Thyroid gland (tissue), 4 donors: ENCODE measurements at regions not wholly inside any gene's neighbourhood (a gene's known extent, or its start where the extent isn't known, plus 50 kb on each side); places are given as distances from the start of the nearest gene placed in this dataset.

Experiments used
- POLR2A ChIP-seq, 2 donors: fragments of 450-650 bp; IDR thresholded peaks; one replicate each; pipeline ENCODE4 v1.6.1; 2017; ENCODE audit warnings: antibody characterized with exemption in 2 of 2, mild to moderate bottlenecking in 2 of 2, moderate library complexity in 1 of 2
- TF ChIP-seq, protein P1 (sequence below), 6 experiments: fragments of 200-600 bp in 3 of 6; fragments of 450-650 bp in 3 of 6; sonication (generic) in 3 of 6; IDR thresholded peaks; one replicate each; pipeline ENCODE4 v1.5.1; 2016 to 2019; ENCODE audit warnings: antibody characterized with exemption in 6 of 6, mild to moderate bottlenecking in 2 of 6, inconsistent platforms in 1 of 6, moderate library complexity in 1 of 6

- TF ChIP-seq, protein P1, sequence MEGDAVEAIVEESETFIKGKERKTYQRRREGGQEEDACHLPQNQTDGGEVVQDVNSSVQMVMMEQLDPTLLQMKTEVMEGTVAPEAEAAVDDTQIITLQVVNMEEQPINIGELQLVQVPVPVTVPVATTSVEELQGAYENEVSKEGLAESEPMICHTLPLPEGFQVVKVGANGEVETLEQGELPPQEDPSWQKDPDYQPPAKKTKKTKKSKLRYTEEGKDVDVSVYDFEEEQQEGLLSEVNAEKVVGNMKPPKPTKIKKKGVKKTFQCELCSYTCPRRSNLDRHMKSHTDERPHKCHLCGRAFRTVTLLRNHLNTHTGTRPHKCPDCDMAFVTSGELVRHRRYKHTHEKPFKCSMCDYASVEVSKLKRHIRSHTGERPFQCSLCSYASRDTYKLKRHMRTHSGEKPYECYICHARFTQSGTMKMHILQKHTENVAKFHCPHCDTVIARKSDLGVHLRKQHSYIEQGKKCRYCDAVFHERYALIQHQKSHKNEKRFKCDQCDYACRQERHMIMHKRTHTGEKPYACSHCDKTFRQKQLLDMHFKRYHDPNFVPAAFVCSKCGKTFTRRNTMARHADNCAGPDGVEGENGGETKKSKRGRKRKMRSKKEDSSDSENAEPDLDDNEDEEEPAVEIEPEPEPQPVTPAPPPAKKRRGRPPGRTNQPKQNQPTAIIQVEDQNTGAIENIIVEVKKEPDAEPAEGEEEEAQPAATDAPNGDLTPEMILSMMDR (IDR thresholded peaks at IDR 0.05) = no peak
- TF ChIP-seq POLR2A (IDR thresholded peaks at IDR 0.05) = peak in 1 of 2 donors; percentile 24
These were observed 104.7 kb upstream of the NOCT start for GRCh38 chr4:138910914-138911336.
